ENCODE measurements at regions not wholly inside any gene's neighbourhood (a gene's known extent, or its start where the extent isn't known, plus 50 kb on each side); places are given as distances from the start of the nearest gene placed in this dataset.
"Not testable (repeated sequence)": the region's sequence is repeated elsewhere in the genome, so short reads cannot be mapped to it uniquely, and the experiment has no call there.

DNA sequence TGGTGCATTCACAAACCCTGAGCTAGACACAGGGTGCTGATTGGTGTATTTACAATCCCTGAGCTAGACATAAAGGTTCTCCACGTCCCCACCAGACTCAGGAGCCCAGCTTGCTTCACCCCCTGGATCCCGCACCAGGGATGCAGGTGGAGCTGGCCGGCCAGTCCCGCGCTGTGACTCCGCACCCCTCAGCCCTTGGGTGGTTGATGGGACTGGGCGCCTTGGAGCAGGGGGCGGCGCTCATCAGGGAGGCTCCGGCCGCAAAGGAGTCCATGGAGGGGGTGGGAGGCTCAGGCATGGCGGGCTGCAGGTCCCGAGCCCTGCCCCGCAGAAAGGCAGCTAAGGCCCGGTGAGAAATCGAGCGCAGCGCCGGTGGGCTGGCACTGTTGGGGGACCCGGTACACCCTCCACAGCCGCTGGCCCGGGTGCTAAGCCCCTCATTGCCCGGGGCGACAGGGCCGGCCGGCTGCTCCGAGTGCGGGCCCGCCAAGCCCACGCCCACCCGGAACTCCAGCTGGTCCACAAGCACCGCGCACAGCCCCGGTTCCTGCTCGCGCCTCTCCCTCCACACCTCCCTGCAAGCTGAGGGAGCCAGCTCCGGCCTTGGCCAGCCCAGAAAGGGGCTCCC lies 167.6 kb downstream of the VEGFC start:
- not testable (repeated sequence) for TF ChIP-seq SNAI2 (CRISPR knock-in tag; IDR thresholded peaks at IDR 0.05); ZC3H10 (CRISPR knock-in tag; IDR thresholded peaks at IDR 0.05); PPARA (CRISPR knock-in tag; IDR thresholded peaks at IDR 0.05; ENCODE audit: borderline replicate concordance); CSDC2 (CRISPR knock-in tag; IDR thresholded peaks at IDR 0.05); TOX (CRISPR knock-in tag; IDR thresholded peaks at IDR 0.05; ENCODE audit: borderline replicate concordance); ARNTL (CRISPR knock-in tag; IDR thresholded peaks at IDR 0.05; ENCODE audit: borderline replicate concordance, low read depth); ZNF70 (CRISPR knock-in tag; IDR thresholded peaks at IDR 0.05); ZNF8 (CRISPR knock-in tag; IDR thresholded peaks at IDR 0.05)
- TF ChIP-seq, protein P1, sequence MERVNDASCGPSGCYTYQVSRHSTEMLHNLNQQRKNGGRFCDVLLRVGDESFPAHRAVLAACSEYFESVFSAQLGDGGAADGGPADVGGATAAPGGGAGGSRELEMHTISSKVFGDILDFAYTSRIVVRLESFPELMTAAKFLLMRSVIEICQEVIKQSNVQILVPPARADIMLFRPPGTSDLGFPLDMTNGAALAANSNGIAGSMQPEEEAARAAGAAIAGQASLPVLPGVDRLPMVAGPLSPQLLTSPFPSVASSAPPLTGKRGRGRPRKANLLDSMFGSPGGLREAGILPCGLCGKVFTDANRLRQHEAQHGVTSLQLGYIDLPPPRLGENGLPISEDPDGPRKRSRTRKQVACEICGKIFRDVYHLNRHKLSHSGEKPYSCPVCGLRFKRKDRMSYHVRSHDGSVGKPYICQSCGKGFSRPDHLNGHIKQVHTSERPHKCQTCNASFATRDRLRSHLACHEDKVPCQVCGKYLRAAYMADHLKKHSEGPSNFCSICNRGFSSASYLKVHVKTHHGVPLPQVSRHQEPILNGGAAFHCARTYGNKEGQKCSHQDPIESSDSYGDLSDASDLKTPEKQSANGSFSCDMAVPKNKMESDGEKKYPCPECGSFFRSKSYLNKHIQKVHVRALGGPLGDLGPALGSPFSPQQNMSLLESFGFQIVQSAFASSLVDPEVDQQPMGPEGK (CRISPR knock-in tag; IDR thresholded peaks at IDR 0.05; ENCODE audit: borderline replicate concordance): not testable (repeated sequence)
- TF ChIP-seq, protein P2, sequence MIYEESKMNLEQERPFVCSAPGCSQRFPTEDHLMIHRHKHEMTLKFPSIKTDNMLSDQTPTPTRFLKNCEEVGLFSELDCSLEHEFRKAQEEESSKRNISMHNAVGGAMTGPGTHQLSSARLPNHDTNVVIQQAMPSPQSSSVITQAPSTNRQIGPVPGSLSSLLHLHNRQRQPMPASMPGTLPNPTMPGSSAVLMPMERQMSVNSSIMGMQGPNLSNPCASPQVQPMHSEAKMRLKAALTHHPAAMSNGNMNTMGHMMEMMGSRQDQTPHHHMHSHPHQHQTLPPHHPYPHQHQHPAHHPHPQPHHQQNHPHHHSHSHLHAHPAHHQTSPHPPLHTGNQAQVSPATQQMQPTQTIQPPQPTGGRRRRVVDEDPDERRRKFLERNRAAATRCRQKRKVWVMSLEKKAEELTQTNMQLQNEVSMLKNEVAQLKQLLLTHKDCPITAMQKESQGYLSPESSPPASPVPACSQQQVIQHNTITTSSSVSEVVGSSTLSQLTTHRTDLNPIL (CRISPR knock-in tag; IDR thresholded peaks at IDR 0.05; ENCODE audit: low read depth): not testable (repeated sequence)
- TF ChIP-seq, protein P3, sequence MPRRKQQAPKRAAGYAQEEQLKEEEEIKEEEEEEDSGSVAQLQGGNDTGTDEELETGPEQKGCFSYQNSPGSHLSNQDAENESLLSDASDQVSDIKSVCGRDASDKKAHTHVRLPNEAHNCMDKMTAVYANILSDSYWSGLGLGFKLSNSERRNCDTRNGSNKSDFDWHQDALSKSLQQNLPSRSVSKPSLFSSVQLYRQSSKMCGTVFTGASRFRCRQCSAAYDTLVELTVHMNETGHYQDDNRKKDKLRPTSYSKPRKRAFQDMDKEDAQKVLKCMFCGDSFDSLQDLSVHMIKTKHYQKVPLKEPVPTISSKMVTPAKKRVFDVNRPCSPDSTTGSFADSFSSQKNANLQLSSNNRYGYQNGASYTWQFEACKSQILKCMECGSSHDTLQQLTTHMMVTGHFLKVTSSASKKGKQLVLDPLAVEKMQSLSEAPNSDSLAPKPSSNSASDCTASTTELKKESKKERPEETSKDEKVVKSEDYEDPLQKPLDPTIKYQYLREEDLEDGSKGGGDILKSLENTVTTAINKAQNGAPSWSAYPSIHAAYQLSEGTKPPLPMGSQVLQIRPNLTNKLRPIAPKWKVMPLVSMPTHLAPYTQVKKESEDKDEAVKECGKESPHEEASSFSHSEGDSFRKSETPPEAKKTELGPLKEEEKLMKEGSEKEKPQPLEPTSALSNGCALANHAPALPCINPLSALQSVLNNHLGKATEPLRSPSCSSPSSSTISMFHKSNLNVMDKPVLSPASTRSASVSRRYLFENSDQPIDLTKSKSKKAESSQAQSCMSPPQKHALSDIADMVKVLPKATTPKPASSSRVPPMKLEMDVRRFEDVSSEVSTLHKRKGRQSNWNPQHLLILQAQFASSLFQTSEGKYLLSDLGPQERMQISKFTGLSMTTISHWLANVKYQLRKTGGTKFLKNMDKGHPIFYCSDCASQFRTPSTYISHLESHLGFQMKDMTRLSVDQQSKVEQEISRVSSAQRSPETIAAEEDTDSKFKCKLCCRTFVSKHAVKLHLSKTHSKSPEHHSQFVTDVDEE (CRISPR knock-in tag; IDR thresholded peaks at IDR 0.05): not testable (repeated sequence)

All from SK-N-SH treated with all-trans-retinoic acid at 6 μM for 48 hours (cell line).